ENCODE measurements at regions not wholly inside any gene's neighbourhood (a gene's known extent, or its start where the extent isn't known, plus 50 kb on each side); places are given as distances from the start of the nearest gene placed in this dataset.

- intact Hi-C loops (cut with DNase I): no loop called here
- Histone ChIP-seq H3K27me3 (no peaks in the 10 kb centered on the region), H3K4me1 (no peaks in the 10 kb centered on the region), H3K36me3 (replicated peaks in 1 of 2; ENCODE audit: insufficient read depth in 1 of 2, low read depth in 2 of 2) (no peaks in the 10 kb centered on the region), H3K27ac (no peak overlapping the region), H3K9me3 (no peaks in the 10 kb centered on the region), H3K4me3 (no peak overlapping the region)
- WGBS, 2 donors: 24 to 29% methylated on average over 1 of the region's 1 CpG
- no peak for DNase-seq
- no peak for TF ChIP-seq POLR2A (IDR thresholded peaks at IDR 0.05)
- TF ChIP-seq CTCF (IDR thresholded peaks at IDR 0.05): no peak
- ATAC-seq: no peak
Observed at GRCh38 chr1:147847831-147848230, 54.8 kb upstream of the GJA8 start.

GRCh38 chr1:147849098-147849895 is 53.3 kb upstream of the GJA8 start:
- intact Hi-C loops (cut with DNase I): no loop called here
- TF ChIP-seq CTCF (IDR thresholded peaks at IDR 0.05): no peak
- no peak for TF ChIP-seq POLR2A (IDR thresholded peaks at IDR 0.05)
- no peak for DNase-seq
- Histone ChIP-seq H3K4me1 (no peaks in the 10 kb centered on the region), H3K27ac (no peak overlapping the region), H3K36me3 (replicated peaks in 1 of 2; ENCODE audit: insufficient read depth in 1 of 2, low read depth in 2 of 2) (no peaks in the 10 kb centered on the region), H3K9me3 (no peaks in the 10 kb centered on the region), H3K27me3 (no peaks in the 10 kb centered on the region), H3K4me3 (no peak overlapping the region)
- 65 to 67% methylated on average over 4 of the region's 4 CpGs for WGBS, 2 donors
- no peak for ATAC-seq

GRCh38 chr1:147850737-147851136 is 51.9 kb upstream of the GJA8 start:
- 71 to 79% methylated on average over 1 of the region's 1 CpG for WGBS, 2 donors
- ATAC-seq: no peak
- no peak overlapping the region for H3K4me3 ChIP-seq

GRCh38 chr1:147851149-147851548 is 51.4 kb upstream of the GJA8 start:
- Histone ChIP-seq H3K4me3 (no peak overlapping the region), H3K36me3 (replicated peaks in 1 of 2; ENCODE audit: insufficient read depth in 1 of 2, low read depth in 2 of 2) (no peaks in the 10 kb centered on the region), H3K9me3 (no peaks in the 10 kb centered on the region), H3K4me1 (no peaks in the 10 kb centered on the region), H3K27me3 (no peaks in the 10 kb centered on the region), H3K27ac (no peak overlapping the region)
- ATAC-seq (no peak), DNase-seq (no peak)
- intact Hi-C loops (cut with DNase I): no loop called here
- TF ChIP-seq CTCF (IDR thresholded peaks at IDR 0.05) (no peak), POLR2A (IDR thresholded peaks at IDR 0.05) (no peak)
- WGBS, 2 donors: 81 to 88% methylated on average over 2 of the region's 2 CpGs

More at GRCh38 chr1:147850737-147851136, 51.9 kb upstream of the GJA8 start:
- Histone ChIP-seq H3K27me3 (no peaks in the 10 kb centered on the region), H3K9me3 (no peaks in the 10 kb centered on the region), H3K36me3 (replicated peaks in 1 of 2; ENCODE audit: insufficient read depth in 1 of 2, low read depth in 2 of 2) (no peaks in the 10 kb centered on the region), H3K27ac (no peak overlapping the region), H3K4me1 (no peaks in the 10 kb centered on the region)
- DNase-seq: no peak
- intact Hi-C loops (cut with DNase I): no loop called here
- no peak for TF ChIP-seq CTCF (IDR thresholded peaks at IDR 0.05)
- no peak for TF ChIP-seq POLR2A (IDR thresholded peaks at IDR 0.05)

- 24 to 64% methylated on average over 1 of the region's 1 CpG for WGBS, 2 donors
- Histone ChIP-seq H3K27ac (no peak overlapping the region), H3K9me3 (no peaks in the 10 kb centered on the region), H3K36me3 (replicated peaks in 1 of 2; ENCODE audit: insufficient read depth in 1 of 2, low read depth in 2 of 2) (no peaks in the 10 kb centered on the region), H3K4me3 (no peak overlapping the region), H3K27me3 (no peaks in the 10 kb centered on the region), H3K4me1 (no peaks in the 10 kb centered on the region)
- TF ChIP-seq CTCF (IDR thresholded peaks at IDR 0.05) (no peak), POLR2A (IDR thresholded peaks at IDR 0.05) (no peak)
- DNase-seq: no peak
- intact Hi-C loops (cut with DNase I): no loop called here
- no peak for ATAC-seq
Observed at GRCh38 chr1:147852706-147853225, 49.8 kb upstream of the GJA8 start.

All from body of pancreas (tissue), 4 donors.